ENCODE measurements at regions not wholly inside any gene's neighbourhood (a gene's known extent, or its start where the extent isn't known, plus 50 kb on each side); places are given as distances from the start of the nearest gene placed in this dataset.

- DNase-seq = no peak
Measured at GRCh38 chr5:93158841-93159240, 422.2 kb downstream of the NR2F1-AS1 start.

- DNase-seq = no peak
Measured at GRCh38 chr5:93156566-93156965, 424.5 kb downstream of the NR2F1-AS1 start.

GRCh38 chr5:93154535-93154934 lies 426.5 kb downstream of the NR2F1-AS1 start:
- DNase-seq = no peak

GRCh38 chr5:93153461-93153860 lies 427.6 kb downstream of the NR2F1-AS1 start:
- DNase-seq = no peak

- no peak for DNase-seq
Measured at GRCh38 chr5:93151896-93152295, 429.1 kb downstream of the NR2F1-AS1 start.

GRCh38 chr5:93151121-93151520 lies 429.9 kb downstream of the NR2F1-AS1 start:
- no peak for DNase-seq

GRCh38 chr5:93150311-93151012 lies 430.6 kb downstream of the NR2F1-AS1 start:
- no peak for DNase-seq

- DNase-seq = no peak
Measured at GRCh38 chr5:93145767-93146166, 435.3 kb downstream of the NR2F1-AS1 start.

- DNase-seq = no peak
Measured at GRCh38 chr5:93145019-93145418, 436.0 kb downstream of the NR2F1-AS1 start.

- DNase-seq = no peak
Measured at GRCh38 chr5:93141969-93142368, 439.1 kb downstream of the NR2F1-AS1 start.

- DNase-seq = no peak
Measured at GRCh38 chr5:93130624-93131490, 450.2 kb downstream of the NR2F1-AS1 start.

GRCh38 chr5:93126634-93127033 lies 454.4 kb downstream of the NR2F1-AS1 start:
- DNase-seq = no peak

- no peak for DNase-seq
Measured at GRCh38 chr5:93123127-93123526, 457.9 kb downstream of the NR2F1-AS1 start.

- no peak for DNase-seq
Measured at GRCh38 chr5:93122446-93122845, 458.6 kb downstream of the NR2F1-AS1 start.

- no peak for DNase-seq
Measured at GRCh38 chr5:93120771-93121170, 460.2 kb downstream of the NR2F1-AS1 start.

GRCh38 chr5:93120051-93120450 lies 461.0 kb downstream of the NR2F1-AS1 start:
- DNase-seq = no peak

GRCh38 chr5:93117751-93118531 lies 463.1 kb downstream of the NR2F1-AS1 start:
- DNase-seq = no peak

GRCh38 chr5:93107805-93108520 lies 473.1 kb downstream of the NR2F1-AS1 start:
- no peak for DNase-seq

- DNase-seq = no peak
Measured at GRCh38 chr5:93107141-93107540, 473.9 kb downstream of the NR2F1-AS1 start.

- DNase-seq = no peak
Measured at GRCh38 chr5:93101661-93102060, 479.4 kb downstream of the NR2F1-AS1 start.

GRCh38 chr5:93100976-93101375 lies 480.0 kb downstream of the NR2F1-AS1 start:
- DNase-seq = no peak

- no peak for DNase-seq
Measured at GRCh38 chr5:93100428-93100827, 480.6 kb downstream of the NR2F1-AS1 start.

- no peak for DNase-seq
Measured at GRCh38 chr5:93099902-93100347, 481.1 kb downstream of the NR2F1-AS1 start.
